HCT116 (cell line): ENCODE measurements at regions not wholly inside any gene's neighbourhood (a gene's known extent, or its start where the extent isn't known, plus 50 kb on each side); places are given as distances from the start of the nearest gene placed in this dataset.

ENCODE experiments used
- ATAC-seq: fragments of 200-7000 bp; cut with Tn5 transposase; 2 replicates; pipeline ENCODE4 v1.9.1; 2020; ENCODE audit warnings: mild to moderate bottlenecking, moderate library complexity
- BruUV-seq: library from RNA; stranded (reverse); fragments of 400-500 nt; replicated peaks from 2 replicates; lab custom pipeline; 2021; lab: Mats Ljungman, UMichigan
- CTCF ChIA-PET: fragments of 300-600 bp; sonication (Branson Sonifier 250); formaldehyde crosslinking; loops from one replicate; lab custom pipeline; 2021; ENCODE audit warnings: antibody characterized with exemption; lab: Charles Lee
- POLR2A ChIA-PET: fragments of 300-600, 350-600 bp; sonication (Branson Sonifier 250); formaldehyde crosslinking; loops from one replicate; lab custom pipeline; 2021; ENCODE audit warnings: antibody characterized with exemption; lab: Charles Lee
- RAD21 ChIA-PET, 2 experiments: fragments of 300-600 bp; sonication (Branson Sonifier 250); formaldehyde crosslinking; loops; one replicate each; lab custom pipeline; 2023; ENCODE audit warnings: low total read pairs in 2 of 2; ENCODE audit not compliant: uncharacterized antibody in 2 of 2, unreplicated experiment in 2 of 2, low non-redundant PET in 1 of 2; lab: Charles Lee
- DNase-seq: peaks from one replicate; pipeline ENCODE4 v3.0.0-alpha.2; 2010; ENCODE audit warnings: low read depth, low spot score
- H2AFZ ChIP-seq: fragments of 200-600 bp; shearing (Covaris generic), sonication (generic); 2 replicates; pipeline ENCODE4 v1.6.1; 2017; ENCODE audit warnings: low read depth, mixed run types, mixed read lengths, antibody characterized with exemption, low read length; ENCODE audit not compliant: poor library complexity, severe bottlenecking
- H3K27ac ChIP-seq: 2 replicates; pipeline ENCODE4 v1.5.1; 2012; ENCODE audit warnings: low read depth, low read length
- H3K27me3 ChIP-seq: fragments of 200-600 bp; sonication (generic); 2 replicates; pipeline ENCODE4 v1.6.1; 2016; ENCODE audit warnings: mixed run types, low read length, mixed read lengths; ENCODE audit not compliant: insufficient read depth
- H3K36me3 ChIP-seq, 2 experiments: fragments of 200-500 bp in 1 of 2; fragments of 200-600 bp in 1 of 2; sonication (Bioruptor generic) in 1 of 2; sonication (generic) in 1 of 2; 2 replicates each; pipeline versions ENCODE4 v1.5.1 to v1.6.1; 2014 to 2016; ENCODE audit warnings: low read length in 2 of 2, inconsistent platforms in 1 of 2, mixed read lengths in 1 of 2, mixed run types in 1 of 2; ENCODE audit not compliant: insufficient read depth in 2 of 2, control insufficient read depth in 1 of 2
- H3K4me1 ChIP-seq, 2 experiments: fragments of 200-600 bp in 1 of 2; sonication (generic) in 1 of 2; 2 replicates each; pipeline versions ENCODE4 v1.5.1 to v1.6.1; 2012 to 2017; ENCODE audit warnings: low read length in 2 of 2, inconsistent platforms in 1 of 2, mild to moderate bottlenecking in 1 of 2, mixed read lengths in 1 of 2, mixed run types in 1 of 2, moderate library complexity in 1 of 2; ENCODE audit not compliant: insufficient read depth in 2 of 2, control insufficient read depth in 1 of 2
- H3K4me2 ChIP-seq: fragments of 200-600 bp; sonication (generic); 2 replicates; pipeline ENCODE4 v1.6.1; 2017; ENCODE audit warnings: mixed run types, low read length, mixed read lengths
- H3K4me3 ChIP-seq, 2 experiments: fragments of 200-600 bp in 1 of 2; sonication (generic) in 1 of 2; replicated peaks in 1 of 2; 2 replicates each; pipeline ENCODE4 v1.5.1; 2011 to 2016; ENCODE audit warnings: low read length in 2 of 2, control low read depth in 1 of 2, low read depth in 1 of 2, mild to moderate bottlenecking in 1 of 2, mixed read lengths in 1 of 2, mixed run types in 1 of 2
- H3K79me2 ChIP-seq: fragments of 200-600 bp; sonication (generic); 2 replicates; pipeline ENCODE4 v1.6.1; 2017; ENCODE audit warnings: mild to moderate bottlenecking, mixed run types, low read length, moderate library complexity, mixed read lengths; ENCODE audit not compliant: insufficient read depth
- H3K9ac ChIP-seq: fragments of 200-600 bp; sonication (generic); 2 replicates; pipeline ENCODE4 v1.6.1; 2016; ENCODE audit warnings: low read length, mixed read lengths
- H3K9me2 ChIP-seq: fragments of 200-600 bp; sonication (generic), shearing (Covaris generic); 2 replicates; pipeline ENCODE4 v1.6.1; 2017; ENCODE audit warnings: mixed run types, mild to moderate bottlenecking, moderate library complexity; ENCODE audit not compliant: insufficient read depth
- H3K9me3 ChIP-seq, 2 experiments: fragments of 200-500 bp in 1 of 2; fragments of 200-600 bp in 1 of 2; sonication (Bioruptor generic) in 1 of 2; sonication (generic) in 1 of 2; 2 replicates each; pipeline ENCODE4 v1.6.1; 2014 to 2017; ENCODE audit warnings: low read length in 2 of 2, mixed read lengths in 2 of 2, inconsistent platforms in 1 of 2, low read depth in 1 of 2, mild to moderate bottlenecking in 1 of 2, mixed run types in 1 of 2, moderate library complexity in 1 of 2; ENCODE audit not compliant: control insufficient read depth in 1 of 2, insufficient read depth in 1 of 2
- H4K20me1 ChIP-seq: fragments of 200-600 bp; sonication (generic), shearing (Covaris generic); 2 replicates; pipeline ENCODE4 v1.6.1; 2017; ENCODE audit warnings: mixed run types, mild to moderate bottlenecking, moderate library complexity; ENCODE audit not compliant: insufficient read depth
- ATF3 ChIP-seq: IDR thresholded peaks from 2 replicates; pipeline ENCODE4 v1.6.1; 2012
- CBX3 ChIP-seq: IDR thresholded peaks from 2 replicates; pipeline ENCODE4 v1.6.1; 2012; ENCODE audit warnings: low read depth
- CEBPB ChIP-seq: IDR thresholded peaks from 2 replicates; pipeline ENCODE4 v1.6.1; 2012; ENCODE audit warnings: low read depth
- CTCF ChIP-seq, 3 experiments: fragments of 200-600 bp in 1 of 3; sonication (generic) in 1 of 3; IDR thresholded peaks in 2 of 3; conservative IDR thresholded peaks in 1 of 3; 2 replicates each; pipeline ENCODE4 v1.5.1; 2012 to 2017; ENCODE audit warnings: low read depth in 2 of 3, low read length in 2 of 3, antibody characterized with exemption in 1 of 3, borderline replicate concordance in 1 of 3, control low read depth in 1 of 3, mild to moderate bottlenecking in 1 of 3, mixed read lengths in 1 of 3, mixed run types in 1 of 3, moderate library complexity in 1 of 3; ENCODE audit not compliant: insufficient read depth in 1 of 3
- EGR1 ChIP-seq: IDR thresholded peaks from 2 replicates; pipeline ENCODE4 v1.6.1; 2012; ENCODE audit warnings: low read depth
- ELF1 ChIP-seq: IDR thresholded peaks from 2 replicates; pipeline ENCODE4 v1.6.1; 2012; ENCODE audit warnings: low read depth, borderline replicate concordance
- EZH2 ChIP-seq: fragments of 200-600 bp; sonication (generic); IDR thresholded peaks from 2 replicates; pipeline ENCODE4 v1.6.1; 2017; ENCODE audit warnings: antibody characterized with exemption, mixed run types
- EZH2phosphoT487 ChIP-seq: fragments of 200-600 bp; IDR thresholded peaks from 2 replicates; pipeline ENCODE4 v1.6.1; 2018; ENCODE audit warnings: antibody characterized with exemption, borderline replicate concordance
- FOSL1 ChIP-seq: IDR thresholded peaks from 2 replicates; pipeline ENCODE4 v1.6.1; 2012; ENCODE audit warnings: low read depth
- JUND ChIP-seq: IDR thresholded peaks from 2 replicates; pipeline ENCODE4 v1.6.1; 2012
- RAD21 ChIP-seq: IDR thresholded peaks from 2 replicates; pipeline ENCODE4 v1.6.1; 2012; ENCODE audit warnings: low read depth, mild to moderate bottlenecking
- SIN3A ChIP-seq: IDR thresholded peaks from 2 replicates; pipeline ENCODE4 v1.6.1; 2012; ENCODE audit warnings: low read depth
- TCF7L2 ChIP-seq: IDR thresholded peaks from 2 replicates; pipeline ENCODE4 v1.7.0; 2011; ENCODE audit warnings: borderline replicate concordance, inconsistent platforms; ENCODE audit not compliant: insufficient read depth, insufficient read length; ENCODE audit errors: extremely low read depth
- YY1 ChIP-seq: IDR thresholded peaks from 2 replicates; pipeline ENCODE4 v1.6.1; 2011; ENCODE audit warnings: low read length, low read depth, moderate library complexity, mild to moderate bottlenecking; ENCODE audit not compliant: insufficient replicate concordance; ENCODE audit errors: extremely low read depth
- ZFX ChIP-seq: fragments of 450-650 bp; IDR thresholded peaks from 2 replicates; pipeline ENCODE4 v1.6.1; 2017
- ZNF274 ChIP-seq: fragments of 200-500 bp; sonication (Bioruptor generic); IDR thresholded peaks from 2 replicates; pipeline ENCODE4 v1.6.1; 2014; ENCODE audit warnings: mild to moderate bottlenecking, low read depth, low read length, inconsistent platforms
- intact Hi-C: fragments of 100-400 bp; cut with micrococcal nuclease; formaldehyde crosslinking; loops from 2 replicates; pipeline ENCODE4 v1.10.0; 2022

- intact Hi-C loops = no loop called here
- POLR2A ChIA-PET = no interaction called here
- H3K9me3 ChIP-seq = peaks cover 4 to 10% of the 10 kb centered on the region in 2 experiments; a peak in 3 of 4 replicates
These were observed 68.4 kb upstream of the STAM2 start for GRCh38 chr2:152243761-152244640.

More at GRCh38 chr2:152243761-152244640, 68.4 kb upstream of the STAM2 start:
- Histone ChIP-seq H3K27me3 (no peaks in the 10 kb centered on the region), H2AFZ (no peak overlapping the region), H4K20me1 (no peaks in the 10 kb centered on the region), H3K9ac (no peak overlapping the region), H3K4me2 (no peak overlapping the region), H3K4me1 (no peaks in the 10 kb centered on the region; a peak in 1 of 4 replicates), H3K9me2 (no peaks in the 10 kb centered on the region), H3K79me2 (no peaks in the 10 kb centered on the region), H3K36me3 (no peaks in the 10 kb centered on the region), H3K27ac (no peak overlapping the region), H3K4me3 (no peak overlapping the region)
- ChIA-PET CTCF (no interaction called here), RAD21 (no interaction called here)
- ATAC-seq (no peak), DNase-seq (no peak)
- BruUV-seq = no TSS peak
- TF ChIP-seq CTCF (IDR thresholded peaks at IDR 0.05 in 2 of 3, conservative IDR thresholded peaks at IDR 0.05 in 1 of 3; ENCODE audit: borderline replicate concordance in 1 of 3, insufficient read depth in 1 of 3, low read depth in 2 of 3, low read length in 2 of 3) (no peak), ZFX (no peak), ELF1 (no peak), EZH2phosphoT487 (no peak), CEBPB (no peak), SIN3A (no peak), TCF7L2 (no peak), ATF3 (no peak), ZNF274 (no peak), YY1 (no peak), RAD21 (no peak), FOSL1 (no peak), CBX3 (no peak), EGR1 (no peak), JUND (no peak), EZH2 (no peak)
